K562 (cell line): ENCODE measurements at regions not wholly inside any gene's neighbourhood (a gene's known extent, or its start where the extent isn't known, plus 50 kb on each side); places are given as distances from the start of the nearest gene placed in this dataset.

ENCODE experiments used
- BRCA1 ChIP-seq, 2 experiments: fragments of 450-650 bp in 1 of 2; sonication (generic) in 1 of 2; formaldehyde crosslinking in 1 of 2; IDR thresholded peaks; 2 replicates each; pipeline versions ENCODE4 v1.5.0 to v1.6.1; 2017 to 2020; ENCODE audit warnings: mild to moderate bottlenecking in 1 of 2, missing genetic modification reagents in 1 of 2
- HMBOX1 ChIP-seq: sonication (generic); IDR thresholded peaks from 2 replicates; pipeline ENCODE4 v1.6.1; 2016
- HSF4 ChIP-seq: fragments of 250-450 bp; sonication (Bioruptor Pico); IDR thresholded peaks from 2 replicates; pipeline ENCODE4 v2.1.2; 2022; ENCODE audit warnings: mild to moderate bottlenecking, moderate library complexity, borderline replicate concordance
- KAT2B ChIP-seq: IDR thresholded peaks from one replicate; pipeline ENCODE4 v1.6.1; 2012; ENCODE audit warnings: low read depth, mild to moderate bottlenecking, control low read depth, inconsistent platforms, low read length, moderate library complexity
- MED1 ChIP-seq: sonication (generic); formaldehyde crosslinking; IDR thresholded peaks from 2 replicates; pipeline ENCODE4 v1.8.1; 2023; ENCODE audit warnings: missing genetic modification reagents, borderline replicate concordance
- TBL1XR1 ChIP-seq, 2 experiments: IDR thresholded peaks; 2 replicates each; pipeline ENCODE4 v1.6.1; 2012; ENCODE audit warnings: improper control_type of control experiment in 2 of 2, low read length in 2 of 2, mild to moderate bottlenecking in 1 of 2
- TCF7 ChIP-seq: sonication (generic); IDR thresholded peaks from 2 replicates; pipeline ENCODE4 v1.6.1; 2016; ENCODE audit warnings: antibody characterized with exemption, borderline replicate concordance
- ZBED1 ChIP-seq: IDR thresholded peaks from 2 replicates; pipeline ENCODE4 v1.6.1; 2014
- ZNF124 ChIP-seq: sonication (generic); formaldehyde crosslinking; IDR thresholded peaks from 2 replicates; pipeline ENCODE4 v1.8.1; 2022; ENCODE audit warnings: missing genetic modification reagents
- TF ChIP-seq, protein P1 (sequence below): fragments of 450-650 bp; formaldehyde crosslinking; IDR thresholded peaks from 2 replicates; pipeline ENCODE4 v1.4.0; 2020; ENCODE audit warnings: mild to moderate bottlenecking

DNA sequence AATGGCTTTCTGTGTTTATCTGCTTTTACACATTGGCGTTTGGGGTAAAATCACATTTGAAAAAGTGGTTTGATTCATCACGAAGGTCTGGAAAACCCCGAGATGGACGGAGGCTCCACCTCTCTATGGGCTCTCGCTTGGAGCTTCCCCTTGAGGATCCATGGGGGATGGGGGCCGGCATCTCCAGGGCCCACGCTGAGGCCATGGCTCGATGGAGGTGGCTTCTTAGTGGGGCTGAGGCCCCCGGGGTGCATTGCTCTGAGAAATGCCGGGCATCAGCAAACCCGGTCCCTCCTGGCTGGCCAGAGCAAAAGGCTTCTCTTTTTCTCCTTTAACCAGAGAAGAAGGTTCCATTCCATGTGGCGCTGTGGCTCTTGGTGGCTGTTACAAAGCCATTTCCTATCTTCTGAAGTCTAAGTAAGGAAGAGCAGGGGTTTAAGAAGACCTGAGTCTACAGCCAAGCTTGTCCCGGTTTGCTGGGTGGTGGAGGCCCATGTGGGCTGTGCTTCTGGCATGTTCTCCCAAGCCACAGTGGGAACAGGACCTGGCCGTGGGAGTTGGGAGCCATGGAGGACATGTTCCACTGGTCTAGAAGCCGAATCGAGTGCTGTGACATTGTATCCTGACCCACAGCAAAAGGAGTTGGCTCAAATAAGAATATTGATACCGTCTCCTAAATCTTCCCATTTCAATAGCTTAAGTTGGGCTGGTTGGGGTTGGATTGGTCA lies 243.5 kb upstream of the PITRM1 start (continued):
- no peak for TF ChIP-seq HMBOX1
- TF ChIP-seq, protein P1, sequence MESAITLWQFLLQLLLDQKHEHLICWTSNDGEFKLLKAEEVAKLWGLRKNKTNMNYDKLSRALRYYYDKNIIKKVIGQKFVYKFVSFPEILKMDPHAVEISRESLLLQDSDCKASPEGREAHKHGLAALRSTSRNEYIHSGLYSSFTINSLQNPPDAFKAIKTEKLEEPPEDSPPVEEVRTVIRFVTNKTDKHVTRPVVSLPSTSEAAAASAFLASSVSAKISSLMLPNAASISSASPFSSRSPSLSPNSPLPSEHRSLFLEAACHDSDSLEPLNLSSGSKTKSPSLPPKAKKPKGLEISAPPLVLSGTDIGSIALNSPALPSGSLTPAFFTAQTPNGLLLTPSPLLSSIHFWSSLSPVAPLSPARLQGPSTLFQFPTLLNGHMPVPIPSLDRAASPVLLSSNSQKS = no peak
- TF ChIP-seq KAT2B = no peak
- TF ChIP-seq ZNF124 (CRISPR knock-in tag) = no peak
- TF ChIP-seq BRCA1 (IDR thresholded peaks at IDR 0.05) = no peak
- TF ChIP-seq BRCA1 (CRISPR knock-in tag; IDR thresholded peaks at IDR 0.05) = no peak
- no peak for TF ChIP-seq ZBED1
- no peak for TF ChIP-seq MED1 (CRISPR knock-in tag)
- TF ChIP-seq TCF7 = no peak
- no peak for TF ChIP-seq HSF4 (CRISPR knock-in tag)
- TF ChIP-seq TBL1XR1 (IDR thresholded peaks at IDR 0.05; ENCODE audit: low read length in 2 of 2) = no peak
